Stimulated activated CD8-positive, alpha-beta memory T cell treated with anti-CD3 and anti-CD28 coated beads, Interleukin-4, amount 100 ng/mL, for 4 hours (primary cell): ENCODE measurements at regions not wholly inside any gene's neighbourhood (a gene's known extent, or its start where the extent isn't known, plus 50 kb on each side); places are given as distances from the start of the nearest gene placed in this dataset.
"Not testable (repeated sequence)": the region's sequence is repeated elsewhere in the genome, so short reads cannot be mapped to it uniquely, and the experiment has no call there.

Experiments
- DNase-seq, 2 donors: peaks; one replicate each; pipeline ENCODE4 v3.0.0-alpha.2; 2020; ENCODE audit warnings: low read depth in 2 of 2, low spot score in 1 of 2

DNA sequence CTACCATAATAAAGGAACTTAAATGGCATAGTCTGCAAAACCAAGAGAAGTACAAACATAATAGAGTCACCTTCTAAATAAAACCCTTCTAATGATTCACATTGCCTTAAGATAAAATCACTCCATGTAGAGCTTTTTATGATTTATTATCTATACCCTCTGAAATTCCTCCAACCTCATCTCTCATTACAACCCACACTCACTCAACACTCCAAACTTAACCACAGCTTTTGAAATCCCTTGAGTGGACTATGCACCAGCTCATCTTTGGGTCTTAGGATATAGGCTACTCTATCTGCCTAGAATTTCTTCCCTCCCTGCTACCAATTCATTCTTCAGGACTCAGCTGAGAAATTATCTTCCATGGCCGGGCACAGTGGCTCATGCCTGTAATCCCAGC, 122.5 kb downstream of the CETN3 start:
- DNase-seq = no peak

DNA sequence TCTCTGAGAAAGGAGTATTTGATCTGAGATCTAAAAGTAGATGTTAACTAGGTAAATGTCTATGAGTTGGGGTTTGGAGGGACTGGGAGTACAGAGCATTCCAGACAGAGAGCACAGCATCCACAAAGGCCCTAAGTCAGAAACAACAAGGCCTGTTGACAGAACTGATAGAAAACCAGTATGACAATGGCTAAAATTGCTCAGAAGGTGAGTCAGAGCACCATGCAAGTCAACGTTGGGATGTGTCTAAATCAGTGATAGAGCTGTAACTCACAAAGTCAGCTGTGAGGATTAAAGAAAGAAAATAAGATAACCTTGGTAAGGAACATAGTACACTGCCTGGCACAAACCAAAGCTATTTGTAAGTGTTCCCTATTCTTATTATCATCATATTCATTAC, 124.0 kb downstream of the CETN3 start:
- DNase-seq = no peak

DNA sequence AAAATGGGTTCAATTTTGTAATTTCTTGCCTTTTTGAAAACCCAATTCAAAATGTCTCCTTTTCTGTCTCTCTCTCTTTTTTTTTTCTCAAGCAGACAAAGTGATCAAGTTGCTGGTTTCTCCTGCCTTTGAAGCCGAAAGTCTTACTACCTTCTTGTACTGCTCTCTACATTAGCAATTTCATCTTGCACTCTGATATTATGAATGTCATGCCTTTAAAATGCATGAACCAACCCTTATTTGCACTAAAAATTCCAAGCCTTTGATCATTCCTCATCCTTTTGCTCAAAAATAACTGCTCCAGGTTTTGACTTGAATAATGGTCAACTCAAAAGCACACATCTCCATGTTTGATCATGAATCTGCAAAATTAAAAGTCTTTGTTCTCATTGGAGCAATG, 125.2 kb downstream of the CETN3 start:
- DNase-seq = no peak

DNA sequence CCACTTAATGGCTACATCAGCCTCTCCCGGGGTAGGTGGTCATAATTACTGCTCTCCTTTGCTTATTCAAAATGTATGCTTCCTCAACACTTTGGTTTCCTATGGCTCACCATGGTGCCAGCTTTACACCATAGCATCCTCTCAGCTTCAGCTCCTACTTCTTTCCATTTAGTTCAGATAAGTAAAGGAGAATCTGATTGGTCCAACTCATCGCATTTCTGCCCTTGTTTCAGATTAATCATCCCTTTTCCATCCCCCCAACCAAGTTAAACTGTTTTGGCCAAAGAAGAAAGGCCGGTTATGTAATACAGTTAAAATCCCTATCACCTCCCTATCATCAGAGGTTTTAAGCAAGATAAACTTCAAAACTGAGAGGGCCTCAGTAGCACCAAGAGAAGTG, 130.5 kb downstream of the CETN3 start:
- DNase-seq = no peak

DNA sequence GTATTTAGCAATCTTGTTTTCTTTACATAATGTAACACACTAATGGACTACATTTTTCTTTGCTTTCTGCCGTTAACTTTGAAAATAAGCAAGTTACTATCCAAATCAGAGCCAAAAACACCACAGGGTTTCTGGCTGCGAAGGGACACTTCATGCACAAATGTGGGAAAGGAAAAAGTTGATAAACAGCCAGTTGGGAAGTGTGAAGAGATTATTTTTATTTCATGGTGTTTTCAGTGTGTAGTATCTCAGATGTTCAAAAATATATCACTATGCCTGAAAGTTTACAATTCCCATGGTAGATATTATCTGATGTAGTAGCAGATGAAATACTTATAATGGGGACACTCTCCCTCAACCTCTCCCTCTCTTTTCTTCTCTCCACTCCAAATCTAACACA, 135.3 kb downstream of the CETN3 start:
- DNase-seq = no peak

DNA sequence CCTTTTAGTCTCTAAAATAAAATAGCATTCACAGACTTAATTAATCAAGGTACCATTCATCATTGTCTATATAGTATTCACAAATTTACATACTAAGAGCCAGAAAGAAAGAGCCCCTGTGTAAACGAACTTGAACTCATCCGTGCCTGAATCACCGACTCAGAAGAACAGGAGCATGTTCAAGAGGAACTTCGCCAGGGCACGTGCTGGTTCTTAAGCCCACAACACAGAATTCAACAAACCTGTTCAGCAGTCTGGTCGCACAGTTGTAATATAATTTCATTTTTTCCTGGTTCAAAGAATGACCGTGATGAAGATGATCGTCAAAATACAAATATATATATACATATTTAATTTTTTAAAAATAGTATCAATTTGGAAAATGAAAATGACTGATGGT, 141.9 kb downstream of the CETN3 start:
- DNase-seq = no peak

DNA sequence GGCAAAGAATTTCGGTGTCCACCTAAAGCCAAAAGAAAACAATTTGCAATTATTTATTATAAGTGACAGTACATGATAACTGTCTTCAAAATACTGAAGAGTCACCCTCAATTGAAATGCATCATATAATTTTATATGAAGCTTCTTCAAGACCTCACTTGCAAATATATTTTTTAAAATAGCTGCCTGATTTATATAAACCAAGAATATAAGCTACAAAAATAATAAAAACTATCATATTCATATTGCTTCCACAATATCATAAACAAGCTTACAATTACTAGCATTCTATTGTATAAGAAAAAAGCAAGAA, 144.1 kb downstream of the CETN3 start:
- no peak for DNase-seq

DNA sequence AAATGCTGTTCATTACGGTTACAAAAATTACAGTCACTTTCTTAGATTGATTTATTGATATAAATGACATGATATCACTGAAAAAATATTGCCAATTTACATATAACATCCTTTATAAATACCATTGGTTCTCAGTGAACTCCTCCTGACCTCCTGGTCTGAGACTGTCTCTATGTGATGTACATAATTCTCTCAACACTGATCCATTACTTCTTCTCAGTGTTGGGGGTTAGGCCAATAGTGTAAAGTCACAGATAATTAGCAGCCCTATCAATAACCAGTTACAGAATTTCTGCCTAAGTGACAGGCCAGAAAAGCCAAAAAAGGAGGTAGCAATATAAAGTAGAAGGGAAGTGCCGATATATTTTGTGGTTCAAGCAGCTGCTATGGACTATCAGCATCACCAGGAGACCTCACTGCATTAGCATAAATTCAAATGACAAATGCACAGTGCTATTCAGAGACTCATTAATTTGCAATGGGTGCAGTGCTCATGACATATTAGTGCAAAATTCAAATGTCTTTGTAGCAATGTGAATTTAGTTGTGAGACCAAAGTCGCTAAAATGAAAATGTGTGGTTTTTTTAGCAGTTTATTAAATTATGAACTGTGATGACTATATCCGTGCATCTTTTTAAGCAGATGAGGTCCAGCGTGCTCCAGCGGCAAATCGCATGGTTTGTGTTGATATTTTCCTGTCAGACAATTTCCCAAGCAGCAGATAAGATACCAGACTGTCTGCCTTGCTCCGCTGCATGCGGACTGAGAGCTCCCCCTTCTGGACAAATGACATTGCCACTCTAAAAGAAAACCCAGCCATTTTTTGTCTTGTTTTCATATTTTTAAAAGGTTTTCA, 144.6 kb downstream of the CETN3 start:
- peak in 1 of 2 donors; percentile 1 for DNase-seq

DNA sequence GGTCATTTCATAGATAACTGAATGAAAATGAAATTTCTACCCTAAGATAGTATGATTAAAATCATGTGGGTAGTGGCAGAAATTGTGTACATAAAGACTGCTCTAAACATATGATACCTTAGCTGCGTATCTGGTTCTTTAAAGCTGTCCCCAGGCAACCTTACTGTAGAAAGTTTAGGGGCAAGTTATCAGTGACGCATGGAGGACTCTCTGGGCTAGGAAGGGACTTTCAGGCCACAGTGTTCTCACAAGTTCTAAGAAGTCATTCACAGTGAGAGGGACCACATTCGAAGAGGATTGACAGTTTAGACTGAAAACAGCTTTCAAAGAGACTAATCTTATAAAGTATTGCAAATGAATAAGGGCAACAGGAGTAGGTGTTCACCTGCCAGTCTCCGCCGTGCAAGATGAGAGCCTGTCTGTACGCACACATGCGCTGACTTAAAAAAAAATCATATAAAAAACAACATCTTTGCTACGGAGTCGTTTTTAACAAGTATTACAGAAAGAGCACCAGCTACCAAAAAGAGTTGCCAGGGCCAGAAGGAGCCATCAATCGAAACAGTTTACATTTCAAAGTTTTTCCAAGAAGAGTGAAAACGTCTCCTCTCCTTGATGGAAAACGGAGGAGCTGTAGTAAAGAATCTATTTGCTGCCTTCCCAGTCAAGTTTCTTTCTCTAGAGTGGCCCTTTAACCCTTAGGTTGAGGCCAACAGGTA, 146.3 kb downstream of the CETN3 start:
- DNase-seq = no peak

DNA sequence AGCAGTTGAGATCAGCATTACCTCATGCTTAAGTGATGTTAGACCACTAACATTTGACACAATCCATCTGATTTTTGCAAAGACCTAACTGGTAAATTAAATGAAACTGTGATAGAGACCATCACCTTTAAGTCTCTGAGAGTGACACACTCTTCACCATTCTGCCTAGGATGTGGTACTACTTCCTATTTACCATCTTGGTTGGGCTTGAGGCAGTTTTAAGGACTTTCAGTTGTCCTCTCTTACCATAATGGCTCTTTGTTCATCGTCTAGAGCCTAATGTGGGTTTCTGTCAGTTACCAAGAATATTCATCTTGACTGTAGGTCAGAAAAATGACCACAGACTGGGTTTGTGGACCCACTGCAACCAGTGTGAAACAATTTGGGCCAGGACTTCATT, 158.1 kb downstream of the CETN3 start:
- DNase-seq = no peak

DNA sequence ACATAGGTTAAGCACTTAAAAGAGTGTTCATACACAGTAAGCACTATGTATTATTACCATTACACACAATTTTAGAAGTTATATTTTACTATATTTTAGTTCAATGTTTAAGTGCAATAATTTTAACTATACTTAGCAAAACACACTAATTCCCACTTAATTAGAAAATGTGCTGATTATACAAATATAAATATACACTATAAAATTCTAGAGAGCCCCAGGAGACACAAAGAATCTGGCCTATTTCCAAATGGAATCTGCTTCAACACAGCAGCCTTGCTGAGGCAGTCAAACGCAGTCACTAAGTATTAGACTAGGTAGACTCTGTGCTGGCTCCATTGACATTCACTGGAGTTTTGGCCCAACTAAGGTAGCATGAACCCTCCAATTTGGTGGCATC, 160.9 kb downstream of the CETN3 start:
- no peak for DNase-seq

DNA sequence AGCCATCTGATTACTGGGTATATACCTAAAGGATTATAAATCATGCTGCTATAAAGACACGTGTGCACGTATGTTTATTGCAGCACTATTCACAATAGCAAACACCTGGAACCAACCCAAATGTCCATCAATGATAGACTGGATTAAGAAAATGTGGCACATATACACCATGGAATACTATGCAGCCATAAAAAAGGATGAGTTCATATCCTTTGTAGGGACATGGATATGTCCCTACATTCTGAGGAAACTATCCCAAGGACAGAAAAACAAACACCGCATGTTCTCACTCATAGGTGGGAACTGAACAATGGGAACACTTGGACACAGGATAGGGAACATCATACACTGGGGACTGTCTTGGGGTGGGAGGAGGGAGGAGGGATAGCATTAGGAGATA, 165.7 kb downstream of the CETN3 start:
- DNase-seq = not testable (repeated sequence)

DNA sequence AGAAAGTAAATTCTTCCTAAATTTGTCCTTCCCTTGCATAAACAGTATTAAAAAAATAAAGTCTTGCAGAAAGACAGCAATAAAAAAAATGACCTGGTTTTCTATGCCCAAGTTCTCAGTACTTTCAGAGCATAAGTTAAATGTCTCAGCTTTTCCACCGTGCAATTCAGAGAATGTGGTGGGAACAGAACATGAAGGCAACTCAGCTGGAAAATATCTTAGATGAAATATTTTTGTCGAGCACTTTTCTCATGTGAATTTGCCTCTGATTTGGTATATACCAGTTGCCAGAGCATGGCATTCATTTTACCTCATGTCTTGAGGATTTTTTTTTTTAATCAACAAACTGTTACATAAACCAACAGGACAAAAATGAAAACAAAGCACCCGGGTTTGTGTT, 176.1 kb downstream of the CETN3 start:
- no peak for DNase-seq

DNA sequence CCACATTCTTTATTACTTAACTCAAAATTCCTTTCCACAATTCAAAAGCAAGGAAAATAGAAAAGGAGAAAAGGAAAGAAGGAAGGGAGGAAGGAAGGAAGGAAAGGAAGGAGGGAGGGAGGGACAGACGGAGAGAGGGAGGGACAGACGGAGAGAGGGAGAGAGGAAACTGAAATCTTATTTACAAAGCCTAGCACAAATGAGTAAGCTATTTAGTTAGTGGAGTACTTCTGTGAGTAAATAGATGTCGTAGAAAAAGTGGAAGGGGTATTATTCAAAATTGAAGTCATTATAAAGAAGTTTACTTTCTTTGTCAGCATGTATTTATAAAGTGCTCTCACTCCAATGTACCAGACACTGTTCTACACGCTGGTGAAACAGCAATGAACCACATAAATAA, 177.9 kb downstream of the CETN3 start:
- no peak for DNase-seq

DNA sequence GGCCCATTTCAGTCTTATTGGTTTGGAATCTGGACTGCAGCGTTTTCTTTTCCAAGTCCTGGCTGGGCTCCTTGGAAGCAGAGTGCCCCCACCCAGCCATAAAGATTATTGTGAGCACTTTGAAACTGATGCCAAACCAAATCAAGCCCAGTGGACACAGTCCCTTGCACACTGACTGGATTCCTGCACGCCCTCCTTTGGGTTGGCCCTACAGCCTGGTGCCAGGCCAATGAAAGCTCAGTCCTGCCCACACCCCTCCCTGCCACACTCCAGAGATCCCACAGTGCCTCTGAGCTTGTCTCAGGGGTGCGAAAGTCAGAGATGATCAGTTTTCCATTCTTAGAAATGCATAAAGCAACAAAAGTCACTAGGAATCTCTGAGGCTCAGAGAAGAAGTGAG, 181.9 kb downstream of the CETN3 start:
- DNase-seq = no peak

DNA sequence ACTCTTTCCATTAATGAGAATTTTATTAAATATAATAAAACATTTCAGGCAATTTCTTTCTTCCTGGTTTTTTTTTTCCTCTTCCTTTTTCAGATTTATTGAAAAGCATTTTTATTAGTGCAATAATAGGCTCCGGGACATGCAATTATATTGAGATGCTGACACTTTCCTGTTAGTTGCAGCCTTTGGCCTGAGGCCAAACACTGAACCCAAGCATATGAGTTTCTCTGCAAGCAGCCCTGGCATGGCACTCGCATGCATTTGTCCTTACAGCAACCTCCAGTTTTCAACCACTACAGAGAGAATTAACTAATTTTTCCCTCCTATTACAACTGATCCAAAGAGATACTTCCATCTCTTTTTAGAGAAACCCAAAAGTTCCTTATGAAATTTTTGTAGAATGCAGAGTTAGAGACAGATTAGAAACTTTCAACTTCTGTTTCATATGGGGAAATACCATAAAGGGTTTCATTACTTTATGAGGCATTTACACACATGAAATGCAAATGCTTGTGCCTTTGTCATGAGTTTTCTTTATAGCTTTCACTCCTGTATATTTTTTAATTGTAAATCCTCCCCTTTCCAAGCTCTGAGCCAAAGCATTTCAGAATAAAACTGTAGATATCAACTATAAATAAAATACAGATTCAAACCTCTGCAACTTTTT, 183.0 kb downstream of the CETN3 start:
- DNase-seq = no peak

DNA sequence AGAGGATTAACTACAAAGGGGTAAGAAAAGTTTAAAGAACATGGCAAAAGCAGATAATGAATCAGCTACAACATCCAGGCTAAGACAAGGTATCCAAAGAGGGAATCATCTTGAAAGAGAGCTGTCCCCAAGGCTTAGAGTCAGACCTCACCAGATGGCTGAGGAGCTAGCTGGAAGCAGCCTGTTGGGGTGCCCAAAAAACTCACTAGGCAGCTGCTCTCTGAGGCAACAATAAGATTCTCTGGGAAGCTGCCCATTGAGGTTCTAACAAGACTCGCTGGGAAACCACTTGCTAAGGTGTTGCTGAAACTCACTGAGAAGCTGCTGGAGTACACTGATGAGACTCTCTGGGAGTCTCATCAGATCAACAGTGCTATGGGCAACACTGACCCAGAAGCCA, 185.2 kb downstream of the CETN3 start:
- DNase-seq = no peak

DNA sequence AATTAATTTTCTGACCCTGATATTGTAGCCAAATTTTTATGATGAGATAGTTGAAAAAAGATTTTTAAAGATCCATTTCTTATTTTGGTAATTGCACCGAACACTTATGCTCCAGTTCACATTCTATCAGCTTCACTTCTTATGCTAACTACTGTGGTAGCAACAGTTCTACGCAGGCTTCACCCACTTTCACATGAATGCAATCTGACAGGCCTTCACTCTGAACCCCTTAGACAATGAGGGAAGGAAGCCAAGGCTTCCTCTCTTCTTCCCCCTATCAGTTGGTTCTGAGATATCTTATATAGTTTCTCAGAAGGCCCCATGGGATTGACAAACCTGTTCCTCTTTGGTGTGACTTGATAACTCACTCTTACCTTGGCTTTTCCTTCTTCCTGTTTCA, 185.8 kb downstream of the CETN3 start:
- no peak for DNase-seq

DNA sequence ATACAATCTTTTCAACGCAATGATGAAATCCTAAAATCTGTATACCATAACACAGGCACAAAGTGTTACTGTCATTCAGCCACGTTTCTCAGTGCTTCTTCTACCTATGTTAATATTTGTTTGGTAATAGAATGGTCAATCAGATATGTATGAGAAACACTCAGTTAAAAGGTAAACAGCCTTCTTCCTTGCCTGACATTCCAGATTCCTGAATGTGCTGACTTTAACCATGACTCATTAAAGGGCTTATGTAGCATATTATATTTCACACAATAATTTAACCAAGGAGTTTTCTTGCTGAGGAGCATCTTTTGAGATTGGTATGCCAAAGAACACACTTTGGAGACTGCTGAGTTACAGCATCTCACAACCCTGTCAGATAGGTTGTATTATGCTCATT, 187.6 kb downstream of the CETN3 start:
- no peak for DNase-seq

DNA sequence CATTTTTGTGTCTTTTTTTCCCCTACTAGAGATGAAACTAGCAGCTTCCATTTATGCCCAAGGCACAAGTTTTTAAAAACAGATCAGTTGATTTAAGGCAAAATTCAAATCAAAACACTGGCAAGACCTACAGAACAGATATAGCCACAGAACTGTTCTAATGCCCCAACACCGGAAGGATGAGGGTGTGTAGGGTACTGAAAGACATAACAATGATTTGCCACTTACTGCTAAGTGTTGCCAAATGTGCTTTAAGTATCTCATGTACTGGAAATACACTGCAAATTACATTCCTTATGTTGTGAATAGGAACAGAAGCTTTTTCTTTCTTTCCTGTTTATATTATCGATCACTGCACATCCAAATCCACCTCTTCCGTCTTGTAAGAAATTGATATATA, 189.0 kb downstream of the CETN3 start:
- no peak for DNase-seq

DNA sequence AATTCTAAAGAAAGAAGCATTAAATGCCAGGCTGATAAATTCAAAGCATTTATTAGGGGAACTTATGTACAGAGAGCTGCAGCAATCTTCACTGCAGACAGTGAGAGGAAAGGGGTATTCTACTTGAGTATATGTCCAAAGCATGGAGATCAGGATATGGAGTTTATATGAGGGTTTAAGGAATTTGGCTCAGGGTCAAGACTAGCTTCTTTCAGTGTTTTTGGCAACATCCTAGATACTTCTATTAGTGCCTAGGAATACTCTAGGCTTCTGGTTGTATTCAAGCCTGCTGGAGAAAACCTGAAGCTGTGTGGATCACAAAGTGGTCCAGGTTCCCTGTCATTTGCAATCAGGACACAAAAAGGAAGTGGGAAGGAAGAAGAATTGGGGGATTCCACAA, 194.6 kb downstream of the CETN3 start:
- no peak for DNase-seq

DNA sequence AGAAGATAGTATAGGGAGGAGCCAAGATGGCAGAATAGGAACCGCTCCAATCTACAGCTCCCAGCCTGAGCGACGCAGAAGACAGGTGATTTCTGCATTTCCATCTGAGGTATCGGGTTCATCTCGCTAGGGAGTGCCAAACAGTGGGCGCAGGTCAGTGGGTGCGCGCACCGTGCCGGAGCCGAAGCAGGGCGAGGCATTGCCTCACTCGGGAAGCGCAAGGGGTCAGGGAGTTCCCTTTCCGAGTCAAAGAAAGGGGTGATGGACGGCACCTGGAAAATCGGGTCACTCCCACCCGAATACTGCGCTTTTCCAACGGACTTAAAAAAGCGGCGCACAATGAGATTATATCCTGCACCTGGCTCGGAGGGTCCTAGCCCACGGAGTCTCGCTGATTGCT, 201.2 kb downstream of the CETN3 start:
- DNase-seq = not testable (repeated sequence)
